SK-N-SH (cell line): ENCODE measurements at regions not wholly inside any gene's neighbourhood (a gene's known extent, or its start where the extent isn't known, plus 50 kb on each side); places are given as distances from the start of the nearest gene placed in this dataset.

Experiments
- CTCF ChIA-PET: fragments of 300-600, 350-600 bp; formaldehyde crosslinking; extraction: SDS; loops from one replicate; lab custom pipeline; 2021; lab: Yijun Ruan, JAX
- POLR2A ChIA-PET: fragments of 350-600 bp; sonication (Branson Sonifier 250); formaldehyde crosslinking; extraction: SDS; loops from one replicate; lab custom pipeline; 2020; ENCODE audit warnings: antibody characterized with exemption, inconsistent platforms; lab: Yijun Ruan, JAX
- DNase-seq: peaks from one replicate; pipeline ENCODE4 v3.0.0; 2012
- H2AFZ ChIP-seq: fragments of 200-600 bp; sonication (generic); 2 replicates; pipeline ENCODE4 v1.8.1; 2016; ENCODE audit warnings: antibody characterized with exemption, mild to moderate bottlenecking, low read depth
- H3F3A ChIP-seq: fragments of 200-600 bp; sonication (generic); replicated peaks from 2 replicates; pipeline ENCODE3; 2016; ENCODE audit warnings: antibody characterized with exemption, mild to moderate bottlenecking; ENCODE audit not compliant: insufficient read depth
- H3K27ac ChIP-seq, 2 experiments: fragments of 200-500 bp in 1 of 2; fragments of 200-600 bp in 1 of 2; sonication (Bioruptor generic) in 1 of 2; sonication (generic), shearing (Covaris generic) in 1 of 2; 2 replicates each; pipeline versions ENCODE4 v1.5.1 to v1.6.1; 2014 to 2016; ENCODE audit warnings: low read depth in 2 of 2, inconsistent platforms in 1 of 2, low read length in 1 of 2, mild to moderate bottlenecking in 1 of 2, mixed read lengths in 1 of 2
- H3K27me3 ChIP-seq: fragments of 200-600 bp; sonication (generic), shearing (Covaris generic); 2 replicates; pipeline ENCODE4 v1.6.1; 2016; ENCODE audit warnings: mixed run types; ENCODE audit not compliant: insufficient read depth
- H3K36me3 ChIP-seq, 2 experiments: fragments of 200-500 bp in 1 of 2; fragments of 200-600 bp in 1 of 2; sonication (Bioruptor generic) in 1 of 2; sonication (generic) in 1 of 2; replicated peaks in 1 of 2; 2 replicates each; pipeline versions ENCODE3 to v1.5.1; 2014 to 2016; ENCODE audit warnings: low read length in 1 of 2, mild to moderate bottlenecking in 1 of 2; ENCODE audit not compliant: insufficient read depth in 2 of 2, control insufficient read depth in 1 of 2
- H3K4me1 ChIP-seq, 2 experiments: fragments of 200-500 bp in 1 of 2; fragments of 200-600 bp in 1 of 2; sonication (Bioruptor generic) in 1 of 2; sonication (generic), shearing (Covaris generic) in 1 of 2; 2 replicates each; pipeline versions ENCODE4 v1.5.1 to v1.6.1; 2014 to 2016; ENCODE audit warnings: low read depth in 1 of 2, low read length in 1 of 2, mixed run types in 1 of 2; ENCODE audit not compliant: insufficient read depth in 2 of 2, control insufficient read depth in 1 of 2
- H3K4me2 ChIP-seq: fragments of 200-600 bp; sonication (generic), shearing (Covaris generic); 2 replicates; pipeline ENCODE4 v1.6.1; 2017; ENCODE audit warnings: mixed run types
- H3K4me3 ChIP-seq, 2 experiments: fragments of 200-500 bp in 1 of 2; fragments of 200-600 bp in 1 of 2; sonication (Bioruptor generic) in 1 of 2; sonication (generic), shearing (Covaris generic) in 1 of 2; 2 replicates each; pipeline versions ENCODE4 v1.5.1 to v1.8.1; 2014 to 2016; ENCODE audit warnings: low read depth in 2 of 2, inconsistent platforms in 1 of 2, low read length in 1 of 2, mild to moderate bottlenecking in 1 of 2, mixed read lengths in 1 of 2, moderate library complexity in 1 of 2
- H3K79me2 ChIP-seq: fragments of 200-600 bp; sonication (generic); 2 replicates; pipeline ENCODE4 v1.8.1; 2017; ENCODE audit warnings: mild to moderate bottlenecking; ENCODE audit not compliant: insufficient read depth
- H3K9ac ChIP-seq: fragments of 200-600 bp; sonication (generic); 2 replicates; pipeline ENCODE4 v1.6.1; 2017; ENCODE audit warnings: mixed run types
- H3K9me2 ChIP-seq: fragments of 200-600 bp; sonication (generic); 2 replicates; pipeline ENCODE4 v1.6.1; 2017; ENCODE audit warnings: mixed run types
- H3K9me3 ChIP-seq: fragments of 200-600 bp; sonication (generic); 2 replicates; pipeline ENCODE4 v1.6.1; 2017; ENCODE audit warnings: mixed run types, mild to moderate bottlenecking, moderate library complexity
- H4K20me1 ChIP-seq: fragments of 200-600 bp; sonication (generic); 2 replicates; pipeline ENCODE4 v1.6.1; 2017; ENCODE audit warnings: mild to moderate bottlenecking, mixed run types; ENCODE audit not compliant: insufficient read depth
- ELF1 ChIP-seq: IDR thresholded peaks from 2 replicates; pipeline ENCODE4 v1.4.0; 2012
- EP300 ChIP-seq, 2 experiments: IDR thresholded peaks; 2 replicates each; pipeline versions ENCODE4 v1.4.0 to v1.6.1; 2012; ENCODE audit warnings: borderline replicate concordance in 1 of 2, low read depth in 1 of 2, low read length in 1 of 2
- EZH2phosphoT487 ChIP-seq: fragments of 200-600 bp; sonication (generic); IDR thresholded peaks from 2 replicates; pipeline ENCODE4 v1.6.1; 2017; ENCODE audit warnings: low read depth, mixed run types, mild to moderate bottlenecking, antibody characterized with exemption, moderate library complexity, borderline replicate concordance
- FOXM1 ChIP-seq: IDR thresholded peaks from 2 replicates; pipeline ENCODE4 v1.4.0; 2012; ENCODE audit warnings: low read depth, mild to moderate bottlenecking
- GABPA ChIP-seq: IDR thresholded peaks from 2 replicates; pipeline ENCODE4 v1.4.0; 2012; ENCODE audit warnings: low read depth, mild to moderate bottlenecking
- MEF2A ChIP-seq: IDR thresholded peaks from 2 replicates; pipeline ENCODE4 v1.4.0; 2012; ENCODE audit warnings: low read depth, borderline replicate concordance
- POLR2AphosphoS5 ChIP-seq: IDR thresholded peaks from 2 replicates; pipeline ENCODE4 v1.6.1; 2012; ENCODE audit warnings: low read depth, low read length
- RXRA ChIP-seq: IDR thresholded peaks from 2 replicates; pipeline ENCODE4 v1.4.0; 2012; ENCODE audit warnings: low read depth, mild to moderate bottlenecking, borderline replicate concordance
- WGBS: methylation state at CpG from one replicate; pipeline ENCODE4 v1.1.6; 2017; ENCODE audit warnings: low lambda C conversion rate; 5-methylcytosine and 5-hydroxymethylcytosine counted together
- TF ChIP-seq, protein P1 (sequence below): IDR thresholded peaks from 2 replicates; pipeline ENCODE4; 2012
- TF ChIP-seq, protein P2 (sequence below): IDR thresholded peaks from 2 replicates; pipeline ENCODE4 v1.6.1; 2012; ENCODE audit warnings: mild to moderate bottlenecking, low read depth, low read length, moderate library complexity
- TF ChIP-seq, protein P3 (sequence below): fragments of 200-600 bp; sonication (generic); IDR thresholded peaks from 2 replicates; pipeline ENCODE4 v1.6.1; 2017; ENCODE audit warnings: antibody characterized with exemption, mild to moderate bottlenecking, moderate library complexity

DNA sequence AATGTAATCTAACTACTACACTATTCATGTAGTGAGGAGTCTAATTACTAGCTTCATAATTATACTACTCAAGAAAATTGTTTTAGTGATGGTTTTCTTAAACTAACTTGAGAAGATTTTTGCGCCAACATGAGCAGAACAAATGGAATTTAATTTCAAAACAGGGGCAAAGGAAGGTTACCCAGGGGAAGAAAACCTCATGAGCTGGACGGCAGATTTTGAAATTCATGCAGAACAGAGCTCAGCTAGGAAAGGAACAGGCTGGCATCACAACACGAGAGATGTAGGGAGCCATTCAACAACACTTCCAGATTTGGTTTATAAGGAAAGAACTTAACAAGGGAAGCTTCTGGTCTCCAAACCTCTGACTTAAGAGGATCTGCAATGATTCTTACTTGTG is 235.3 kb upstream of the PRKCQ start (continued):
- no peak for TF ChIP-seq RXRA
- no peak for TF ChIP-seq ELF1
- no peak for TF ChIP-seq EP300 (IDR thresholded peaks at IDR 0.05; ENCODE audit: borderline replicate concordance in 1 of 2, low read depth in 1 of 2, low read length in 1 of 2)

DNA sequence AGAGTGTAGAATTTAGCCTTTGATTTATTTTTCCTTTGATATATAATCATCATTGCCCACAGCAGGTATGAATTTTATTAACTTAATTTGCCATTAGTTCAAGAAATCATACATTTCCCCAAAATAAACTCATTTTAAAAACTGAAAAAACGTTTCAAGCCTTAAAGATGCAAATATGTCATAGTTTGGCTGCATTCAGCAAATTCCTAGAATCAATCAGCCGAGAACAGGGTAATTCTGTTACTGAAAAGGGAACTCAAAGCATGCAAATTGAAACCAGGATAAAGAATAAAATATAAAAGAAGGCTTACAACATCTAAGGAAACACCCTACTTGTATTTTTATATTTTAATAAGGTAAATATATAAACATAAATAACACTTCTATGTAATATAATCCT is 233.8 kb upstream of the PRKCQ start:
- H3K9me2 ChIP-seq, result no peaks in the 10 kb centered on the region
- H3K4me3 ChIP-seq, result no peak overlapping the region
- no peak overlapping the region for H2AFZ ChIP-seq
- POLR2A ChIA-PET, result no interaction called here
- no peaks in the 10 kb centered on the region for H3F3A ChIP-seq
- CTCF ChIA-PET, result interaction anchor here (0.8 kb wide), 1 partner anchor 44 kb away, joined by 3 read pairs; no protein-coding TSS in a partner anchor
- H4K20me1 ChIP-seq, result no peaks in the 10 kb centered on the region
- H3K9ac ChIP-seq, result no peak overlapping the region
- no peak overlapping the region for H3K4me2 ChIP-seq
- DNase-seq, result no peak
- H3K36me3 ChIP-seq, result no peaks in the 10 kb centered on the region
- no peaks in the 10 kb centered on the region; the same call in 1 of the 2 replicates for H3K27me3 ChIP-seq
- no peaks in the 10 kb centered on the region for H3K9me3 ChIP-seq
- H3K79me2 ChIP-seq, result no peaks in the 10 kb centered on the region
- 28% methylated on average over 2 of the region's 2 CpGs for WGBS
- TF ChIP-seq EZH2phosphoT487 (no peak), MEF2A (no peak), GABPA (no peak), FOXM1 (no peak), POLR2AphosphoS5 (no peak)
- TF ChIP-seq, protein P1, sequence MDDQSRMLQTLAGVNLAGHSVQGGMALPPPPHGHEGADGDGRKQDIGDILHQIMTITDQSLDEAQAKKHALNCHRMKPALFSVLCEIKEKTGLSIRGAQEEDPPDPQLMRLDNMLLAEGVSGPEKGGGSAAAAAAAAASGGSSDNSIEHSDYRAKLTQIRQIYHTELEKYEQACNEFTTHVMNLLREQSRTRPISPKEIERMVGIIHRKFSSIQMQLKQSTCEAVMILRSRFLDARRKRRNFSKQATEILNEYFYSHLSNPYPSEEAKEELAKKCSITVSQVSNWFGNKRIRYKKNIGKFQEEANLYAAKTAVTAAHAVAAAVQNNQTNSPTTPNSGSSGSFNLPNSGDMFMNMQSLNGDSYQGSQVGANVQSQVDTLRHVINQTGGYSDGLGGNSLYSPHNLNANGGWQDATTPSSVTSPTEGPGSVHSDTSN, result no peak
- TF ChIP-seq, protein P2, sequence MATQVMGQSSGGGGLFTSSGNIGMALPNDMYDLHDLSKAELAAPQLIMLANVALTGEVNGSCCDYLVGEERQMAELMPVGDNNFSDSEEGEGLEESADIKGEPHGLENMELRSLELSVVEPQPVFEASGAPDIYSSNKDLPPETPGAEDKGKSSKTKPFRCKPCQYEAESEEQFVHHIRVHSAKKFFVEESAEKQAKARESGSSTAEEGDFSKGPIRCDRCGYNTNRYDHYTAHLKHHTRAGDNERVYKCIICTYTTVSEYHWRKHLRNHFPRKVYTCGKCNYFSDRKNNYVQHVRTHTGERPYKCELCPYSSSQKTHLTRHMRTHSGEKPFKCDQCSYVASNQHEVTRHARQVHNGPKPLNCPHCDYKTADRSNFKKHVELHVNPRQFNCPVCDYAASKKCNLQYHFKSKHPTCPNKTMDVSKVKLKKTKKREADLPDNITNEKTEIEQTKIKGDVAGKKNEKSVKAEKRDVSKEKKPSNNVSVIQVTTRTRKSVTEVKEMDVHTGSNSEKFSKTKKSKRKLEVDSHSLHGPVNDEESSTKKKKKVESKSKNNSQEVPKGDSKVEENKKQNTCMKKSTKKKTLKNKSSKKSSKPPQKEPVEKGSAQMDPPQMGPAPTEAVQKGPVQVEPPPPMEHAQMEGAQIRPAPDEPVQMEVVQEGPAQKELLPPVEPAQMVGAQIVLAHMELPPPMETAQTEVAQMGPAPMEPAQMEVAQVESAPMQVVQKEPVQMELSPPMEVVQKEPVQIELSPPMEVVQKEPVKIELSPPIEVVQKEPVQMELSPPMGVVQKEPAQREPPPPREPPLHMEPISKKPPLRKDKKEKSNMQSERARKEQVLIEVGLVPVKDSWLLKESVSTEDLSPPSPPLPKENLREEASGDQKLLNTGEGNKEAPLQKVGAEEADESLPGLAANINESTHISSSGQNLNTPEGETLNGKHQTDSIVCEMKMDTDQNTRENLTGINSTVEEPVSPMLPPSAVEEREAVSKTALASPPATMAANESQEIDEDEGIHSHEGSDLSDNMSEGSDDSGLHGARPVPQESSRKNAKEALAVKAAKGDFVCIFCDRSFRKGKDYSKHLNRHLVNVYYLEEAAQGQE, result no peak
- TF ChIP-seq, protein P3, sequence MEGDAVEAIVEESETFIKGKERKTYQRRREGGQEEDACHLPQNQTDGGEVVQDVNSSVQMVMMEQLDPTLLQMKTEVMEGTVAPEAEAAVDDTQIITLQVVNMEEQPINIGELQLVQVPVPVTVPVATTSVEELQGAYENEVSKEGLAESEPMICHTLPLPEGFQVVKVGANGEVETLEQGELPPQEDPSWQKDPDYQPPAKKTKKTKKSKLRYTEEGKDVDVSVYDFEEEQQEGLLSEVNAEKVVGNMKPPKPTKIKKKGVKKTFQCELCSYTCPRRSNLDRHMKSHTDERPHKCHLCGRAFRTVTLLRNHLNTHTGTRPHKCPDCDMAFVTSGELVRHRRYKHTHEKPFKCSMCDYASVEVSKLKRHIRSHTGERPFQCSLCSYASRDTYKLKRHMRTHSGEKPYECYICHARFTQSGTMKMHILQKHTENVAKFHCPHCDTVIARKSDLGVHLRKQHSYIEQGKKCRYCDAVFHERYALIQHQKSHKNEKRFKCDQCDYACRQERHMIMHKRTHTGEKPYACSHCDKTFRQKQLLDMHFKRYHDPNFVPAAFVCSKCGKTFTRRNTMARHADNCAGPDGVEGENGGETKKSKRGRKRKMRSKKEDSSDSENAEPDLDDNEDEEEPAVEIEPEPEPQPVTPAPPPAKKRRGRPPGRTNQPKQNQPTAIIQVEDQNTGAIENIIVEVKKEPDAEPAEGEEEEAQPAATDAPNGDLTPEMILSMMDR, result no peak
- TF ChIP-seq, all 33 proteins: peak for 0
- Histone ChIP-seq H3K27ac (no peak overlapping the region), H3K4me1 (no peaks in the 10 kb centered on the region)
